Astrocyte (in vitro differentiated cells and primary cell): ENCODE measurements at regions not wholly inside any gene's neighbourhood (a gene's known extent, or its start where the extent isn't known, plus 50 kb on each side); places are given as distances from the start of the nearest gene placed in this dataset.
A peak's percentile ranks its signal among the peaks of the same experiment; 100 is the strongest.

Experiments used
- DNase-seq: peaks from one replicate; pipeline ENCODE4 v3.0.0-alpha.2; 2010; ENCODE audit warnings: low read depth
- FAIRE-seq: peaks from 2 replicates; lab custom pipeline; 2011; peaks lifted over from hg19 to GRCh38; lab: Jason Lieb, UNC
- H2AFZ ChIP-seq: 2 replicates; pipeline ENCODE4 v1.6.0; 2012; ENCODE audit warnings: low read depth, low read length, inconsistent platforms
- H3K27ac ChIP-seq: 2 replicates; pipeline ENCODE4 v1.5.1; 2011; ENCODE audit warnings: low read depth, low read length, inconsistent platforms
- H3K27me3 ChIP-seq: 2 replicates; pipeline ENCODE4 v1.6.0; 2011; ENCODE audit warnings: low read length, inconsistent platforms; ENCODE audit not compliant: insufficient read depth
- H3K36me3 ChIP-seq: 2 replicates; pipeline ENCODE4 v1.5.1; 2011; ENCODE audit warnings: low read length, inconsistent platforms; ENCODE audit not compliant: insufficient read depth
- H3K4me1 ChIP-seq: 2 replicates; pipeline ENCODE4 v1.5.1; 2011; ENCODE audit warnings: low read length, inconsistent platforms; ENCODE audit not compliant: insufficient read depth
- H3K4me2 ChIP-seq: 2 replicates; pipeline ENCODE4 v1.6.0; 2012; ENCODE audit warnings: low read length, inconsistent platforms
- H3K4me3 ChIP-seq: 2 replicates; pipeline ENCODE4 v1.5.1; 2011; ENCODE audit warnings: low read depth, mild to moderate bottlenecking, low read length, inconsistent platforms; ENCODE audit not compliant: insufficient read depth
- H3K79me2 ChIP-seq: 2 replicates; pipeline ENCODE4 v1.6.0; 2012; ENCODE audit warnings: mild to moderate bottlenecking, low read length, inconsistent platforms; ENCODE audit not compliant: insufficient read depth
- H3K9ac ChIP-seq: 2 replicates; pipeline ENCODE4 v1.6.0; 2012; ENCODE audit warnings: mild to moderate bottlenecking, low read length, inconsistent platforms
- H3K9me3 ChIP-seq: 2 replicates; pipeline ENCODE4 v1.5.1; 2012; ENCODE audit warnings: low read depth, mild to moderate bottlenecking, low read length, inconsistent platforms; ENCODE audit not compliant: insufficient read depth
- H4K20me1 ChIP-seq: 2 replicates; pipeline ENCODE4 v1.6.0; 2012; ENCODE audit warnings: low read length, inconsistent platforms; ENCODE audit not compliant: insufficient read depth
- H3K27ac Mint-ChIP-seq: one replicate; pipeline ENCODE4 v1.8.0; 2021; ENCODE audit warnings: mild to moderate bottlenecking, mixed read lengths; ENCODE audit not compliant: unreplicated experiment
- H3K27me3 Mint-ChIP-seq: one replicate; pipeline ENCODE4 v1.8.0; 2021; ENCODE audit warnings: low read depth, mixed read lengths; ENCODE audit not compliant: unreplicated experiment
- H3K36me3 Mint-ChIP-seq: one replicate; pipeline ENCODE4 v1.8.0; 2021; ENCODE audit warnings: low read depth, mixed read lengths; ENCODE audit not compliant: unreplicated experiment
- H3K4me1 Mint-ChIP-seq: one replicate; pipeline ENCODE4 v1.8.0; 2021; ENCODE audit warnings: low read depth, mixed read lengths; ENCODE audit not compliant: unreplicated experiment
- H3K4me3 Mint-ChIP-seq: one replicate; pipeline ENCODE4 v1.8.0; 2021; ENCODE audit warnings: mild to moderate bottlenecking, moderate library complexity, mixed read lengths; ENCODE audit not compliant: unreplicated experiment
- H3K9me3 Mint-ChIP-seq: one replicate; pipeline ENCODE4 v1.8.0; 2021; ENCODE audit warnings: mild to moderate bottlenecking, mixed read lengths; ENCODE audit not compliant: unreplicated experiment
- CTCF ChIP-seq: IDR thresholded peaks from 2 replicates; pipeline ENCODE4 v1.5.1; 2011; ENCODE audit warnings: low read depth, mild to moderate bottlenecking, inconsistent platforms, low read length, moderate library complexity; ENCODE audit not compliant: insufficient read depth
- EZH2 ChIP-seq: IDR thresholded peaks from 2 replicates; pipeline ENCODE4 v1.6.1; 2012; ENCODE audit warnings: mild to moderate bottlenecking, low read length, inconsistent platforms; ENCODE audit not compliant: insufficient read depth

DNA sequence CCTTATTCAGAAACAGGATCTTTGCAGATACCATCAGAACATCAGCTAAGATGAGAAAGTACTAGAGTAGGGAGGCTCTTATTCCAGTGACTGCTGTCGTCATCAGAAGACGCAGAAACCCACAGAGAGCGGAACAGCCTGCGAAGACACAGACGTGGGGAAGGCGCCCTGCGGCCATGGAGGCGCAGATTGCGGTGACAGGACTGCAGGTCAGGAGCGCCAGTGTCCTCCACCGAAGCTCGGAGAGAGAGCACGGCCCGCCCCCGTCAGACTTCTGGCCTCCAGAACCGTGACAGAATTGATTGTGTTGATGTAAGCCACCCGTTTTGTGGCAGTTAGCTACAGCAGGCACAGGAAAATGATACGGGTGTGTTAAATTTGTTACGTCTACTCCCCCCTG lies 275.5 kb downstream of the EFNB2 start:
- Histone ChIP-seq H3K4me2 (no peak overlapping the region), H4K20me1 (no peaks in the 10 kb centered on the region), H3K27me3 (no peaks in the 10 kb centered on the region), H2AFZ (no peak overlapping the region), H3K36me3 (no peaks in the 10 kb centered on the region), H3K27ac (no peak overlapping the region), H3K4me3 (no peak overlapping the region), H3K4me1 (no peaks in the 10 kb centered on the region), H3K79me2 (no peaks in the 10 kb centered on the region), H3K9ac (no peak overlapping the region), H3K9me3 (no peaks in the 10 kb centered on the region)
- Mint-ChIP-seq H3K27ac (no peak overlapping the region), H3K36me3 (no peaks in the 10 kb centered on the region), H3K27me3 (no peaks in the 10 kb centered on the region), H3K9me3 (no peaks in the 10 kb centered on the region), H3K4me1 (peaks cover 15% of the 10 kb centered on the region), H3K4me3 (no peak overlapping the region)
- FAIRE-seq: no peak
- no peak for DNase-seq
- TF ChIP-seq CTCF (no peak), EZH2 (no peak)

DNA sequence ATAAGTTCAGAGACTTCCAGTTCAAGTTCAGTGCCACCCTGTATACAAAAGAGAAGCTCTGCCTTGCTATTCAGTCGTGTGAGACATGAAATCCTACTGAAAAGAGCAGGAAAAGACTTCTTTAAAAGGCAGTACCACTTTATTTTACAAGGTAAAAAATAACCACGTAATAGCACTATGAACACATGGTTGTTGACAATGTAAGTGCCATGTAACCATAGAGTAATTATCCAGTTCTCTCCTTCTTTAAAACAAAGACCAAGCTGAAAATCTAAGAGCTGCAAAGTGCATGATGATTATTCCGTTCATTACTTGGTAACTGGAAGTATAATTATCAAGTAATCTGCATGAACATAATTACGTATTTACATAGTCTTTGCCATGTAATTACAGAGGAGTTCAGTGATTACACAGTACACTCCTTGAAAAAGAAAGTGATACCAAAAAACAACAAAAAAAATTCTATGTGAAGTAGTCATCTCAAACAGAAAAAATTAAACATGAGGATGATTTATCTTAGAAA lies 288.7 kb downstream of the EFNB2 start:
- TF ChIP-seq CTCF (no peak), EZH2 (no peak)
- Mint-ChIP-seq H3K27ac (no peak overlapping the region), H3K36me3 (no peaks in the 10 kb centered on the region), H3K9me3 (peaks cover 3% of the 10 kb centered on the region), H3K4me3 (no peak overlapping the region), H3K4me1 (peaks cover 8% of the 10 kb centered on the region), H3K27me3 (no peaks in the 10 kb centered on the region)
- peak overlapping the region; percentile 51 for H2AFZ ChIP-seq
- H3K36me3 ChIP-seq: no peaks in the 10 kb centered on the region
- no peak overlapping the region for H3K9ac ChIP-seq
- H3K4me3 ChIP-seq: no peak overlapping the region
- no peaks in the 10 kb centered on the region for H3K9me3 ChIP-seq
- DNase-seq: no peak
- H3K4me1 ChIP-seq: no peaks in the 10 kb centered on the region
- H3K27ac ChIP-seq: no peak overlapping the region
- no peaks in the 10 kb centered on the region for H4K20me1 ChIP-seq
- H3K4me2 ChIP-seq: peak overlapping the region; percentile 52
- FAIRE-seq: no peak
- H3K79me2 ChIP-seq: no peaks in the 10 kb centered on the region
- H3K27me3 ChIP-seq: no peaks in the 10 kb centered on the region

- Histone ChIP-seq H2AFZ (peak overlapping the region; percentile 51), H3K4me3 (no peak overlapping the region), H3K4me2 (peak overlapping the region; percentile 52), H3K4me1 (no peaks in the 10 kb centered on the region), H3K9ac (no peak overlapping the region), H4K20me1 (no peaks in the 10 kb centered on the region), H3K9me3 (no peaks in the 10 kb centered on the region), H3K27me3 (no peaks in the 10 kb centered on the region), H3K27ac (no peak overlapping the region), H3K36me3 (no peaks in the 10 kb centered on the region), H3K79me2 (no peaks in the 10 kb centered on the region)
- Mint-ChIP-seq H3K27ac (no peak overlapping the region), H3K4me1 (peaks cover 11% of the 10 kb centered on the region), H3K9me3 (no peaks in the 10 kb centered on the region), H3K36me3 (no peaks in the 10 kb centered on the region), H3K4me3 (no peak overlapping the region), H3K27me3 (no peaks in the 10 kb centered on the region)
- no peak for FAIRE-seq
- no peak for DNase-seq
- TF ChIP-seq CTCF: no peak
- no peak for TF ChIP-seq EZH2
Observed at GRCh38 chr13:106246242-106246641, 289.2 kb downstream of the EFNB2 start.
